Epithelial cell of proximal tubule (primary cell): ENCODE measurements at regions not wholly inside any gene's neighbourhood (a gene's known extent, or its start where the extent isn't known, plus 50 kb on each side); places are given as distances from the start of the nearest gene placed in this dataset.
"Not testable (repeated sequence)": the region's sequence is repeated elsewhere in the genome, so short reads cannot be mapped to it uniquely, and the experiment has no call there.

ENCODE experiments used
- DNase-seq: peaks from one replicate; pipeline ENCODE4 v3.0.0-alpha.2; 2011; ENCODE audit warnings: low read depth
- H3K4me3 ChIP-seq: 2 replicates; pipeline ENCODE4 v1.5.1; 2011; ENCODE audit warnings: low read depth, mild to moderate bottlenecking, low read length
- TF ChIP-seq, protein P1 (sequence below): conservative IDR thresholded peaks from 2 replicates; pipeline ENCODE4 v1.5.1; 2012; ENCODE audit warnings: low read depth, mild to moderate bottlenecking, low read length

- peak overlapping the region; percentile 38 for H3K4me3 ChIP-seq
- no peak for DNase-seq
- TF ChIP-seq, protein P1, sequence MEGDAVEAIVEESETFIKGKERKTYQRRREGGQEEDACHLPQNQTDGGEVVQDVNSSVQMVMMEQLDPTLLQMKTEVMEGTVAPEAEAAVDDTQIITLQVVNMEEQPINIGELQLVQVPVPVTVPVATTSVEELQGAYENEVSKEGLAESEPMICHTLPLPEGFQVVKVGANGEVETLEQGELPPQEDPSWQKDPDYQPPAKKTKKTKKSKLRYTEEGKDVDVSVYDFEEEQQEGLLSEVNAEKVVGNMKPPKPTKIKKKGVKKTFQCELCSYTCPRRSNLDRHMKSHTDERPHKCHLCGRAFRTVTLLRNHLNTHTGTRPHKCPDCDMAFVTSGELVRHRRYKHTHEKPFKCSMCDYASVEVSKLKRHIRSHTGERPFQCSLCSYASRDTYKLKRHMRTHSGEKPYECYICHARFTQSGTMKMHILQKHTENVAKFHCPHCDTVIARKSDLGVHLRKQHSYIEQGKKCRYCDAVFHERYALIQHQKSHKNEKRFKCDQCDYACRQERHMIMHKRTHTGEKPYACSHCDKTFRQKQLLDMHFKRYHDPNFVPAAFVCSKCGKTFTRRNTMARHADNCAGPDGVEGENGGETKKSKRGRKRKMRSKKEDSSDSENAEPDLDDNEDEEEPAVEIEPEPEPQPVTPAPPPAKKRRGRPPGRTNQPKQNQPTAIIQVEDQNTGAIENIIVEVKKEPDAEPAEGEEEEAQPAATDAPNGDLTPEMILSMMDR, result no peak
These were observed 78.3 kb upstream of the HES1 start for GRCh38 chr3:194057570-194058188.

GRCh38 chr3:194058189-194058571 is 77.8 kb upstream of the HES1 start:
- peak overlapping the region; percentile 38 for H3K4me3 ChIP-seq
- TF ChIP-seq, protein P1, result no peak
- no peak for DNase-seq

DNA sequence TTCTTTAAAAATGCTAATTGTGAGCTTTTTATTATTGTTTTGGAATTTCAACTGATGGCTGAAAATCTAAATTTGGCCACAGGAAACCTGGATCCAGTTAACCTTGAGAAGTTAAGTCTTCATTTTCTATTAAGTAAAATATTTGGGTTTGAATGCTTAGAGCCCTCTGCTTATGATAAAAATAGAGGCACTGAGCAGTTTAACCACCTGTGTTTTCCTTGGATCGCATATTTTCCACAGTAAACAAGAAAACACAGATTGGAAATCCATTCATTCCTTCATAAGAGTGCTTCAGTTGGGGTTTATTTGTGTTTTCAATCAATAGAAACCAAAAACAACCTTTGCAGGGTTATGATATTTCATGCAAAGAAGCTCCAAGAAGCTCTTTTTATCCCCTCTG is 77.2 kb upstream of the HES1 start:
- TF ChIP-seq, protein P1, result no peak
- DNase-seq, result no peak
- H3K4me3 ChIP-seq, result no peak overlapping the region

DNA sequence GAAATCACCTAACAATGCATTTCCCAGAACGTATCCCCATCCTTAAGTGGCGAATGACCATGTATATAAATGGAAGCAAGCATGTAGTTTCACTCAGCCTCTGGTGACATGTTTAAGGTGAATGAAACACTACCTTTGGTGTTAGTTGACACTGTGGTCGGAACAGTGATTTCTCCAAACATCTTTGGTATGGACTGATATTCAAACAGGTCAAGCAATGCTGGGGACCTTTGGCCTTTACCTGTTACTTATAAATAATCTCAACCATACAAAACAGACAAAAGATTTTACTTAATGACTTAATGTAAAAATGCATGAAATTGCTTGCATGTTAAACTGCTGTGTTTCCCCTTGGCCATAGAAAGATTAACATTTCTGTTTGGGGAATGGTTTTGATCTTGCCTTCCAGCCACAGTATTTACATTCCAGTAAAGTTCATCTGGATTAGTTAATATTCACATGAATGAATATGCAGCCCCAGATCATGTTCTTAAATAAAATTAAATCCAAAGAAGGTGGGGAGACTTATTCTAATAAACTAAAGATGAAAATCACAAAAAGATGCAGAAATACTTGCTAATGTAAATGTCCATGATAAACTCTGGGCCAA is 74.4 kb upstream of the HES1 start:
- no peak overlapping the region for H3K4me3 ChIP-seq
- TF ChIP-seq, protein P1, result no peak
- no peak for DNase-seq

DNA sequence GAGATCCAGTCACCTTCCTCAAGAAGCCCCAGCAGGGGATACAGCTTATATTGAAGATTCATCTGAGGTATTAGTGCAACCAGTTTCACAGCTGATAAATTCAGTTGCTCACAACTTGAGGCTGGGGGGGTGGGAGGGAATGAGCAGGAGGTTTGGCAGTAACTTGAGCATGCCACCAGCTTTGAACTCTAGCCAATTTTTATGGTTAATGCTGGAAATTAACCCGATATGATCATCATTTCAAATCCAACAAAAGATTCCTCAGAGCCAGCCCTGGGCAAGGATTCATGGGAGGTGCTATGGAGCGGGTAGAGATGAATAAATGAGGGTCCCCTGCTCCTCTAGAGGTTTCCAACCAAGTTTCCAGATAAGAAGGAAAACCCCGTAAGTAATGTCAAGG is 73.1 kb upstream of the HES1 start:
- DNase-seq, result no peak
- TF ChIP-seq, protein P1, result no peak

GRCh38 chr3:194064380-194065332 is 71.3 kb upstream of the HES1 start:
- no peak for DNase-seq
- H3K4me3 ChIP-seq, result no peak overlapping the region
- TF ChIP-seq, protein P1, result no peak

More for the DNA sequence above, 73.1 kb upstream of the HES1 start:
- no peak overlapping the region for H3K4me3 ChIP-seq

GRCh38 chr3:194067327-194067726 is 68.6 kb upstream of the HES1 start:
- H3K4me3 ChIP-seq, DNase-seq: not testable (repeated sequence)
